NCI-H82 treated with DMSO at 0.1 percent for 48 hours (cell line): ENCODE measurements at regions not wholly inside any gene's neighbourhood (a gene's known extent, or its start where the extent isn't known, plus 50 kb on each side); places are given as distances from the start of the nearest gene placed in this dataset.

Source experiments
- DNase-seq: peaks from one replicate; lab custom pipeline; 2025; ENCODE audit not compliant: unreplicated experiment; lab: John Stamatoyannopoulos, UW

DNA sequence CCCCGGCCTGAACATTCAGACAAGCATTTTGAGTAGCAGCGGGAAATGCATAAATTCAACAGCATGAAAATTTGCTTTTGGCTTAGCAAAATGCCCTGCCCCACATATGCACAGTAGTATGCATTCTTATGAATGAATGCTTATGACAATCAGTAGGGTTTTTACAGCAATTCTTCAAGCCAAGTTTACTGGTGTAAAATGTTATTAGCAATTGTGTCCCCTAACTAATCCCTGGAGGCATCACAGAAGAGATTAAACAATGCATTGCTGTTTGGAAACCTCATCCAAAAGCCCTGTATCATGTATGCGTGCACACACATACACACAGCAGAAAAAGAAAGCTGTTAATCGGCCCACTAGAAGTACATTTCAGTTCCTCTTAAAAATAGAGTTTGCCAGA lies 406.5 kb downstream of the LRIG3 start:
- DNase-seq: no peak

GRCh38 chr12:58519839-58520238 lies 400.5 kb downstream of the LRIG3 start:
- no peak for DNase-seq

GRCh38 chr12:58521152-58521551 lies 399.2 kb downstream of the LRIG3 start:
- DNase-seq: no peak

DNA sequence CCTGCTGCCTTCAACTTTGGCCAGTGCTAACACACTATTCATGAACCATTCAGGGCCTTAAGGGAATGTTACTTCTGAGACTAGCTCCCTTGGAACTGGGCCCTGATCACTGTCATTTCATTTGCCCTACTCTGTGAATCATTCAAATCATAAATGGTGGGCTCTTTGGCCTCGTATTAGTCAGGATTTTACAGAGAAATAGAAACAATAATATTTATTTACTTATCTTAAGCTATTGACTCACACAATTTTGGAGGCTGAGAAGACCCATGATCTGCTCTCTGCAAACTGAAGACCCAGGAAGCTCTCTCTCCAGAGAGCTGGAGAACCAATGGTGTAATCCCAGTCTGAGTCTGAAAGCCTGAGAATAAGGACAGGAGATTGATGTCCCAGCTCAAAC lies 398.5 kb downstream of the LRIG3 start:
- DNase-seq: no peak

- DNase-seq: no peak
Measured at GRCh38 chr12:58523360-58523759, 396.9 kb downstream of the LRIG3 start.

- no peak for DNase-seq
Measured at GRCh38 chr12:58528271-58528670, 392.0 kb downstream of the LRIG3 start.

DNA sequence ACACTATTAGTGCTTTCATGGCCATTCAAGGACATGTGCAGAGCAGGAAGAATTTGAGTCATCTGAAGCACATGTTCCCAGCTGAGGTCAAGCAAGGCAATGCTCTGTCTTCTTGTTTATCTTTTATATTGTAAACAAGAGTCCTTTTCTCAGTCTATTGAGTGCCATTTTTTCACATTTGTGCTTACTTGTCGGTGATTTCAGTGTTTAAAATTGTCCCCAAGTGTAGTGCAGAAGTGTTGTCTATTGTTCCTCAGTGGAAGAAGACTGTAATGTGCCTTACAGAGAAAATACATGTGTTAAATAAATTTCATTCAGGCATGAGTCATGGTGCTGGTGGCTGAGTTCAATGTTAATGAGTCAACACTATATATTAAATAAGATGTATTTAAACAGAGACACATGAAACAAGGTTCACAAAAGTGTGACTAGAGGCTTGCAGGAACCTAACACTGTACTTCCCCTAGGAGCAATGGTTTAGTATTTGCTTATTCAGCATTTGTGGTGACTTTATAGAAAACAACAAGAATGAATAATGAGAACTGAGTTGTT lies 391.1 kb downstream of the LRIG3 start:
- DNase-seq: no peak

DNA sequence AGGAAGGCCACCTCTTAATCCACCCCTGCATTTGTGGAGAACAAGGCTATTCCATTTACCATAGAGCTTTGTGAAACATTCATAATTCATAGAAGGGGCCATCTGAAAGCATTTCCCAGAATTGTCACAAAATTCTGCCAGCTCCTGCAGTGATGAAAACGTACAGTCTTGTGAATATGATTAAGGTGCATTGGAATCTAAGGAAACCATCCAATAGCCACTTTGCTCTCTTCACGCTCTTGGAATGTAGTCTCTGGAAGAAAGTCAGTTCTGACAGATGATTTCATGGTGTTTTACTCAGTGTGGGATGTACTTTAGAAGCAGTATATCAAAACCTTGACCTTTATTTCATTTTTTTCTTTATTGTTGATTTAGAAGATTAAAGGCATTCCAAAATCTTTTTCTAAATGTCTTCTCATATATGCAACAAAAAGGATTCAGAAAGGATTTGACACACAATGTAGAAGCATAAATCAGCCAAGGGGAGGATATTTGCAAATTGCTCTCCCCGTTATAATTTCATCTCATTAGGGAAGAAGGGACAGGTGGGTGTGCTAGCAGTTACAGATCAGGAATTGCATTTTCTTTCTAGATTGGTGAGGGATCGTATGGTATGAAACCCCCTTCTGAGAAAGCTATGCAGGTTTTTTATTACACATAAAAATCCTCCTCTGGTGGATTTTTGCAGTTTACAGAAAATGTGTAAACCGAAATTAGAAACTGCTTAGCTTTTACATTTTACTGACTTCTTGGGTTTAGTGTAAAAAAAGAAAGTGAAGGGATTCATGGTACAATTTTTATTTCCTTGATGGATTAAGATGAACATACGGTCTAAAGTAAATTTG lies 390.2 kb downstream of the LRIG3 start:
- DNase-seq: no peak

DNA sequence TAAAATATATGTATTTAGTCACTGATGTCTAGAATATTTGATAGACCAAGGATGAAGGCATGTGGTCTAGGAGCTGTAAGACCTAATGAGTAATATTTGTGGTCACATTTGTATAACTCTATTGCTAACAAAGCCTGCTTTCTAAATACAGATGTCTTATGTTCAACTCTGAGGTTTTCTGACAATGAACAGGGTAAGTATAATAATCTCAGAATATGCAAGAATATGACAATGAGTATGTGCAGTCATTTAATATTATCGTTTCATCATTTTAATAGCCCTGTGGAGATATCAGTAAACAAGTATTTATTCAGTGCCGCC lies 389.6 kb downstream of the LRIG3 start:
- no peak for DNase-seq

DNA sequence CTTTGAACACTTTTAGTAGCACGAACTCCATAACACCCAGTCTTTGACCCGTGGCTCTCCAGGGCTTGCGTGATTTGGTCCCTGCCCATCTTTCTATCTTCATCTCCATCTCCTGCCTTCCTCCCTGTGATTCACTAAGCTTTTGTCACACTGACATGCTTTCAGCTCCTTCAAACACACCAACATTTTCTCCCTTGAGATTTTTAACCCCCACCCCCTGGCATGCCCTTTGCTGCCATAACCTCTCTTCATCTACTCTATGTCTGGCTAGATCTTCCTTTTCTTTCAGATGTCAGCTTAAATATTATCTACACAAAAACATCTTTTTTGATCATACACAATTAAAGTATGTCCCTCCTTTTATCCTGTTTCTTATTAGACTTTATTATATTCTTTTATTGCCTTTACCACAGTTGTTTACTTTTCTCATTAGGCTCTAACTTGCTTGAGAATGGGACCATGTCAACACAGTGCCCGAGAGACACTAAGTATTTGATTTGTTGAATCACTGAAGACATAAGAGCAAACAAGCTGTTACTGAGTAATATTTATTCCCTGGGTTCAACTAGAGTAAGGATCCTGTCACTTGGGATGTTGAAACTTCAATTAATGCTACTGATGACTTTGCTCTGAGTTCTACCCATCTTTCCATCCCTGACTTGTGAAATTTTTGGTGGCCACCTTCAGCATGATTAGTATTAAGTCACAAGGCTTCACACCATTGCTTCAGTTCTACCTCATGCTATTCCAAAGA lies 387.3 kb downstream of the LRIG3 start:
- no peak for DNase-seq

DNA sequence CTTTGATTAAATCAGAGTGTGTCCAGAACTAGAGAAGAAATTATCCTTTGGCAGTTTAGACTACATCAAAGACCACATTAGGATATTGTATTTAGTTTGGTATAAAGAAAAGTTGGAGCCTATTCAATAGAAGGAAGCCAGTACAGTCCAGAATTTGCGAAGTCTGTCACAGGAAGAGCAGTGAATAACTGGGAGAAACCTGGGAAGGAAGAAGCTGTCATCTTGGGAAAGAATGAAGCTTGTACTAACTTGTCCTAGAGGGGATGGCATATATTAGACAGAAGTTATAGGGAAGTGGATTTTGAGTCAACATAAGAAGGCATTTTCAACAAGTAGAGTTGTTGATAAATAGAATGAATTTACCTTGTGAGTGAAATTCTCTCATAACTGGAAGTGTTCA lies 386.7 kb downstream of the LRIG3 start:
- DNase-seq: no peak

- DNase-seq: no peak
Measured at GRCh38 chr12:58537278-58537677, 383.0 kb downstream of the LRIG3 start.

DNA sequence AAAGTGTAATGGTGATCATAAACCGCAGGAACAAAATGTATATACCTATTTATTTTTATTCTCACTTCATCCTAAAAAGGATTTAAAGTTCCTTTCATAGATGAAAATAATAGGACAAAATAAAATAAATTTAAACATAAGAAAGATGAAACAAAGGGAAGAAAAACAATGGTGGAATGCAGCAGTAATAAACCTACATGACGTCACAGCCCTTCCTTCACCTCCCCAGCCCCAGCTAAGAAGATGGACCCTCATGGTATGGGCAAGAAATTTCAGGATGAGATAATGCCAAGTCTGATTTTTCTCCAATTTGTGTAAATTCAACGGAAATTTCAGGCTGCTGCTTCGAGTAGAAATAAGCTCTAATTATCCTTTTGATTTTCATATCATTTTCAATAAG lies 381.0 kb downstream of the LRIG3 start:
- no peak for DNase-seq

GRCh38 chr12:58540480-58541299 lies 379.6 kb downstream of the LRIG3 start:
- peak; percentile 65 for DNase-seq

DNA sequence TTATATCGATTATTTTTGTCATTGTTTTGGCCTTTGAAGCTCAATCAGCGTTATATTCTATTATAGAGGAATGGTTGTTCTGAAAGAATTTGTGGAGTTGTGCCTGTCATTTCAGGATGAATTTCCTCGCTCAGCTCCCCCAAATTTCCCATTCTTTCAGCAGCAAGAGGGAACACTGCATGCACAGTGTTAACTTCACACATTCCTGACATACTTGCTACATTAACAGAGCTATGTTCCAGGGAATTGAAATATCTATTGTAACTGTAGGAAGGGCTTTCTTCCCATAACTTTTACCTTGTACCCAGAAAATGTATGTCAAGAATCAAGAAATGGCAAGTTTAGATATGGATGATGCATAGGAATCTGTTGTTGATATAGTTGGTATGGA lies 379.0 kb downstream of the LRIG3 start:
- no peak for DNase-seq

- no peak for DNase-seq
Measured at GRCh38 chr12:58544281-58544680, 376.0 kb downstream of the LRIG3 start.

DNA sequence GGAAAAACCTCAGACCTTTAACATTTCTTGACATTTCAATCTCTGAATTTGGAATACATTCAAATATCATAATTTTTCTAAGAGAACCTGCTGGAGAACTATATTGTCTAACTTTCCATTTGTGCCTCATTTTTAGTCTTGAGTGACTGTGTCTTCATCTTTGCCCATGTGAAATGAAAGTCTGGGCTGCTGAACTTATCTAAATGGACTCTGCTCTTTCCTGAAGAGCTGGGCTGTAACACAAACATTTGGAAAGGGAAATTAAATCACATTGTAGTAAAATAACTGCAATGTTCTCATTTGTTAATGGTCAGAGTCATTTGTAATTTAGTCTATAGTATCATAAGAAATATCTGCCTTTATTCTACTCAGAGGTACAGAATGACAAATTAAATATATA lies 373.1 kb downstream of the LRIG3 start:
- DNase-seq: no peak

DNA sequence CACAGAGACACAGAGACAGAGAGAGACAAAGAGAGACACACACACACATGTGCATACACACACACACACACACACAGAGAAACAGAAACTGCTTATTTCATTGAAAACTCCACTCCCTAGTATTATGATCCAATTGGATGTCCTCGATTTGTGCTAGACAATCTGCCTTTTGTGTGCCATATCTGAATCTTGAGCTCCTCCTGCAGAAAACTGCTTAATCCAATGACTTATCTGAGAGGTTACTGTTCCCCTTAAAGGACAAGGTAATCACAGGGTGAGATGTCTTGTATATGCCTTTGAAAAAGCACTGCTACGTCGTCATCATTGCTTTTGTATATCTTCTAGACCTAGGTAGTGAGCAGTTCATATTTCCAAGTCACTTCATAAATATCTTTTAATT lies 371.5 kb downstream of the LRIG3 start:
- no peak for DNase-seq

DNA sequence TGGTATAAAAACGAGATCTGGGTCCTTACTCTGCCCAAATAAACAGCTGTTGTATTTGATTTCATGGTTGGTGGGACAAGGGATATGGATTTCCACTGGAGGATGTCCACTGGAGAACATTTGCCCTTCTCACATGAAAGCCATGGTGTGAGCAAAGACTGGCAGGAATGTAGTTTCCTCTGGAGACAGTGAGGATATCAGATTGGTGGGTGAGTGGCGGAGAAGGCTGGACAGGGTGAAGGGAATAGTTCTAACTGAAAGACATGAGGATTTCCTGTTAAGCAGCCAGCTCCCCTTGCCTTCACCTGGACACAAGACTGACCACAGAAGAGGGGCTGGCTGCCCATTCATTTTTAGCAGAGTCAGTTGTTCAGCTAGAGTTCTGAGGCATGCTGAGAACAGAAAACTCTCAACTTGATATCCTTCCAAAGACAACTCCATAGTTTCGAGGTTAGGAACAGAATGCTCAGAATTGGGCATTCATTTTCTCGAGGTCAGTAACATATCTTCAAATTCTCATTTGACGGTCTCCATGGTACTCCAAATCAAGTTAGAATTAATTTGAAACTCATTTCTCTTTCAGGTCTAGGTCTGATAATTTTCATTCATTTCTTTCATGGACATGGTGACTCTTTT lies 365.7 kb downstream of the LRIG3 start:
- no peak for DNase-seq

DNA sequence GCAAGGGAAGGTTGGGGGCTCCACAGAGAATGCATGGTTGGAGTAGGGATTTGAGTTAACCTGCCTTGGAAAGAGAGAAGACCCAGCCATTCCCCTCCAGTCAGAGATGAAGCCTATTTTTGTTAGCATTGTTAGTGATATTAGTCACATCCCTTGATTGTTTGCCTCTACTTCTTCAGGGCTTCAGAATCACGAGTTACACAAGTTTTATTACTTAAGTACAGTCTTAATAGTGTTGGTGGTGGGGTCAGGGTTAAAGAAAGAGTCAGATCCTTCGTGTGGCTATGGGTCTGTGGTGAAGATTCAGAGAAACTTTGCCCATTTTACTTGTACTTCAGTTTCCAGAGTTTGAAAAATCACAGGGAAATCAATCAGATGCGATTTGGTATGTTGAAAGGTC lies 363.1 kb downstream of the LRIG3 start:
- DNase-seq: no peak

- DNase-seq: no peak
Measured at GRCh38 chr12:58557661-58558060, 362.6 kb downstream of the LRIG3 start.
